Esophagus muscularis mucosa (tissue), 4 donors: ENCODE measurements at regions not wholly inside any gene's neighbourhood (a gene's known extent, or its start where the extent isn't known, plus 50 kb on each side); places are given as distances from the start of the nearest gene placed in this dataset.

Experiments used
- DNase-seq: peaks from one replicate; pipeline ENCODE4 v3.0.0-alpha.2; 2017; ENCODE audit errors: extremely low spot score
- H3K27ac ChIP-seq, 4 donors: fragments of 200-600 bp; sonication (generic); replicated peaks in 1 of 4; 1 replicate in 3 of 4; 2 replicates in 1 of 4; pipeline ENCODE4 v1.5.1; 2016 to 2019; ENCODE audit warnings: mild to moderate bottlenecking in 1 of 4
- H3K27me3 ChIP-seq, 4 donors: fragments of 200-600 bp; sonication (generic); one replicate each; pipeline versions ENCODE4 v1.5.1 to v1.6.0; 2016 to 2019
- H3K36me3 ChIP-seq, 4 donors: fragments of 200-600 bp; sonication (generic); one replicate each; pipeline ENCODE4 v1.5.1; 2016 to 2019
- H3K4me1 ChIP-seq, 4 donors: fragments of 200-600 bp; sonication (generic); one replicate each; pipeline ENCODE4 v1.5.1; 2016 to 2019
- H3K4me3 ChIP-seq, 4 donors: fragments of 200-600 bp; sonication (generic); 1 replicate in 2 of 4; 2 replicates in 2 of 4; pipeline ENCODE4 v1.5.1; 2016 to 2019; ENCODE audit warnings: mild to moderate bottlenecking in 4 of 4, moderate library complexity in 1 of 4
- H3K9me3 ChIP-seq, 4 donors: fragments of 200-600 bp; sonication (generic); 1 replicate in 3 of 4; 2 replicates in 1 of 4; pipeline ENCODE4 v1.5.1; 2016 to 2019
- EP300 ChIP-seq: sonication (generic); formaldehyde crosslinking; IDR thresholded peaks from one replicate; pipeline ENCODE4 v1.6.1; 2017; ENCODE audit warnings: antibody characterized with exemption
- POLR2A ChIP-seq: fragments of 450-650 bp; IDR thresholded peaks from one replicate; pipeline ENCODE4 v1.6.1; 2017; ENCODE audit warnings: antibody characterized with exemption, moderate library complexity, mild to moderate bottlenecking, low read depth
- POLR2AphosphoS5 ChIP-seq, 2 donors: sonication (generic); formaldehyde crosslinking; IDR thresholded peaks; one replicate each; pipeline ENCODE4 v1.6.1; 2017; ENCODE audit warnings: antibody characterized with exemption in 2 of 2
- WGBS: methylation state at CpG from one replicate; pipeline ENCODE4 v1.1.5; 2018; 5-methylcytosine and 5-hydroxymethylcytosine counted together
- intact Hi-C: fragments of 100-400 bp; cut with DNase I; formaldehyde crosslinking; loops from one replicate; pipeline ENCODE4 v1.15.1; 2023
- TF ChIP-seq, protein P1 (sequence below), 3 experiments: fragments of 200-600 bp in 2 of 3; fragments of 450-650 bp in 1 of 3; sonication (generic) in 2 of 3; IDR thresholded peaks; one replicate each; pipeline ENCODE4 v1.5.1; 2017 to 2019; ENCODE audit warnings: antibody characterized with exemption in 3 of 3, mild to moderate bottlenecking in 2 of 3, moderate library complexity in 1 of 3

DNA sequence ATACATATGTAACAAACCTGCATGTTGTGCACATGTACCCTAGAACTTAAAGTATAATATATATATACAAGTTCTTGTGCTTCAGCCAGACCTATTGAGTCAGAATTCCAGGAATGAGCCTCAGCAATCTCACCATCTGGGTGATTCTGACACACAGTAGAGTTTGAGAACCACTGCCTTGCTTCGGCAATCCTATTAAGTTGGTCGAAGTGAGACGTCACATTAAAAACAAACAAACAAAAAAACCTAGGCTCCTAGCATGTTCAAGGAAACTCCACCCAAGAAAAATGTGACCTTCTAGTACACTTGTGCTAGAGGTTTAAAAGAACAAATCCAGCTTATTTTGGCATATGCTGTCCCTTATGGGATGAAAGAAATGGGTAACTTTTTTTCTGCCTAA is 115.8 kb downstream of the SINHCAF start:
- TF ChIP-seq EP300 (no peak), POLR2AphosphoS5 (IDR thresholded peaks at IDR 0.05) (no peak), POLR2A (no peak)
- TF ChIP-seq, protein P1, sequence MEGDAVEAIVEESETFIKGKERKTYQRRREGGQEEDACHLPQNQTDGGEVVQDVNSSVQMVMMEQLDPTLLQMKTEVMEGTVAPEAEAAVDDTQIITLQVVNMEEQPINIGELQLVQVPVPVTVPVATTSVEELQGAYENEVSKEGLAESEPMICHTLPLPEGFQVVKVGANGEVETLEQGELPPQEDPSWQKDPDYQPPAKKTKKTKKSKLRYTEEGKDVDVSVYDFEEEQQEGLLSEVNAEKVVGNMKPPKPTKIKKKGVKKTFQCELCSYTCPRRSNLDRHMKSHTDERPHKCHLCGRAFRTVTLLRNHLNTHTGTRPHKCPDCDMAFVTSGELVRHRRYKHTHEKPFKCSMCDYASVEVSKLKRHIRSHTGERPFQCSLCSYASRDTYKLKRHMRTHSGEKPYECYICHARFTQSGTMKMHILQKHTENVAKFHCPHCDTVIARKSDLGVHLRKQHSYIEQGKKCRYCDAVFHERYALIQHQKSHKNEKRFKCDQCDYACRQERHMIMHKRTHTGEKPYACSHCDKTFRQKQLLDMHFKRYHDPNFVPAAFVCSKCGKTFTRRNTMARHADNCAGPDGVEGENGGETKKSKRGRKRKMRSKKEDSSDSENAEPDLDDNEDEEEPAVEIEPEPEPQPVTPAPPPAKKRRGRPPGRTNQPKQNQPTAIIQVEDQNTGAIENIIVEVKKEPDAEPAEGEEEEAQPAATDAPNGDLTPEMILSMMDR (IDR thresholded peaks at IDR 0.05) = no peak
- Histone ChIP-seq H3K9me3 (no peaks in the 10 kb centered on the region), H3K4me1 (no peaks in the 10 kb centered on the region), H3K4me3 (no peak overlapping the region), H3K27me3 (no peaks in the 10 kb centered on the region), H3K27ac (no peak overlapping the region), H3K36me3 (no peaks in the 10 kb centered on the region)
- no peak for DNase-seq
- 91% methylated on average over 3 of the region's 3 CpGs for WGBS
- intact Hi-C loops = no loop called here

DNA sequence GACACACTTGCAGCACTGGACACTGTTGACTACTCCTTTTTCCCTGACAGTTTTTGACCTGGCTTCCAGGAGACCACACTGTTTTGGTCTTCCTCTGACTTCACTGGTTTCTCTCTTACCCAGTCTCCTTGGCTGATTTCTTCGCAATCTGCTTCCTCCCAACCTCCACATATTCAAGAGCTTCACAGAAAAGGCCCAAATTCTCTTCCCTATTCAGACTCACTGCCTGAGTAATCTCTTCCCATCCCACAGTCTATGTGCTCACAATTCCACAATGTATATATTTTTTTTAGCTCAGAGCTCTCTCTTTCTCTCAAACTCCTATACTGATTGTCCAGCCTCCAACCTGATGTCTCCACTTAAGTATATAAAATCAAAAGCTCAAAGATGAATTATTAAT is 115.4 kb downstream of the SINHCAF start:
- no peak overlapping the region for H3K4me3 ChIP-seq
- no peaks in the 10 kb centered on the region for H3K9me3 ChIP-seq
- TF ChIP-seq EP300 (no peak), POLR2AphosphoS5 (IDR thresholded peaks at IDR 0.05) (no peak), POLR2A (no peak)
- TF ChIP-seq, protein P1 (IDR thresholded peaks at IDR 0.05) = no peak
- WGBS = 100% methylated on average over 1 of the region's 1 CpG
- no peak overlapping the region for H3K27ac ChIP-seq
- H3K36me3 ChIP-seq = no peaks in the 10 kb centered on the region
- intact Hi-C loops = no loop called here
- no peaks in the 10 kb centered on the region for H3K27me3 ChIP-seq
- DNase-seq = peak; percentile 72
- no peaks in the 10 kb centered on the region for H3K4me1 ChIP-seq

DNA sequence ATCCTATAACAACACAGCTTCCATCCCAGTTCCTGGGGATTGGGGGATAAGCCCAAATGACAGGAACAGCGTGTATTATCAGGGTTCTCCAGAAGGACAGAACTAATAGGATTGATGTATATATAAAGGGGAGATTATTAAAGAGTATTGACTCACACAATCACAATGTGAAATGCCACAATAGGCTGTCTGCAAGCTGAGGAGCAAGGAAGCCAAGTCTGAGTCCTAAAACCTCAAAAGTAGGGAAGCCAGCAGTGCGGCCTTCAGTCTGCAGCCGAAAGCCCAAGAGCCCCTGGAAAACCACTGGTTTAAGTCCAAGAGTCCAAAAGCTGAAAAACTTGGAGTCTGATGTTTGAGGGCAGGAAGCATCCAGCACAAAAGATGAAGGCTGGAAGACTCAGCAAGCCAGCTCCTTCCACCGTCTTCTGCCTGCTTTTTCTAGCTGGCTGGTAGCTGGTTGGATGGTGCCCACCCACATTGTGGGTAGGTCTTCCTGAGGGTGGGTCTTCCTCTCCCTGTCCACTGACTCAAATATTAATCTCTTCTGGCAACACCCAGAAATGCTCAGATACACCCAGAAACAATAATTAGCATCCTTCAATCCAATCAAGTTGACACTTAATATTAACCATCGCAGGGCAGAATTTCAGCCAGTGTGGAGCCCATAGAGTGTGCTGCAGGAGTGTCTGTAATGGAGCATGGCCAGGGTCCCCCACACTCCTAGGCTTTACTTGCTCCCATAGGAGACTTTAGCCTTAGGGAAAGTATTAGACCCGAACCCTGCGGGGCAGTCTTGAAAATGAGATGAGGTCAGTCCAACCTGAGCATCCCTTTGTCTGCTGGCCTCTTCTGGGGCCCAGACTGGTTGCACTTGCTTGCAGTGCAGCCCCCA is 111.1 kb downstream of the SINHCAF start:
- Histone ChIP-seq H3K4me1 (no peaks in the 10 kb centered on the region), H3K36me3 (no peaks in the 10 kb centered on the region), H3K4me3 (no peak overlapping the region), H3K27ac (no peak overlapping the region), H3K27me3 (peaks cover 0 to 18% (median 0%) of the 10 kb centered on the region in 4 donors), H3K9me3 (no peaks in the 10 kb centered on the region)
- peak; percentile 84 for DNase-seq
- intact Hi-C loops = no loop called here
- no peak for TF ChIP-seq POLR2AphosphoS5 (IDR thresholded peaks at IDR 0.05)
- TF ChIP-seq EP300 = no peak
- TF ChIP-seq, protein P1 (IDR thresholded peaks at IDR 0.05) = no peak
- no peak for TF ChIP-seq POLR2A
- 82% methylated on average over 7 of the region's 7 CpGs for WGBS

DNA sequence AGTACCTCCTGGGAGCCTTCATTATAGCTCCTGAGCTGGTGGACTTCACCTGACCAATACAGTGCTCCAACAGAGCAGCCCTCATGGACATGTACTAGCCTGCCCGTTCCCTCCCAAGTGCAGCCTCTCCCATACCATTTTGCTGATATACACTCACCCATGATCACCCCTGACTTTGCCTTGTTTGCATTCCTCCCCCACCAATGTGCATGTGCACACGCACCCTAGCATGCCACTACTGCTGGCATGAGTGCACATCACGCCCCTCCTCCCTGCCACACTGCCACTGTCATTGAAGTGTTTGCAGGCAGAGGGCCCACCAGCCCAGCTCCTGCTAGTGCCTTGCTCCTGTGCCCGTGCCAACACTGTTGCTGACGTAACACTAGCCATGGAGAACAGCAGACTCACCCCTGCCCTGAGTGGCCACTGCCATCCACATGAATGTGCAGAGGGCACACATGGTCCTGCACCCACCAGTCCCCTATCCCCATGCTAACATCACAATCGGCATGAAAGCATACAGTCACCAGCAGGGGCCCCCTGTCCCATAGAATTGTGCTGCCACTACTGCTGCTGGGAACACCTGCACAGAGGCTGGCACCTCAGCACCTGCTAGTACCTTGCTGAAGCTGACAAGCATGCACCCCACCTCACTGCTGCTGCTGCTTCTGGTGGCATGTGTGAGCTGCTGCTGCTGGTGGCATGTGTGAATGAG is 110.3 kb downstream of the SINHCAF start:
- TF ChIP-seq POLR2AphosphoS5 (IDR thresholded peaks at IDR 0.05) = no peak
- no peak for TF ChIP-seq POLR2A
- no peak overlapping the region for H3K27ac ChIP-seq
- H3K4me1 ChIP-seq = no peaks in the 10 kb centered on the region
- DNase-seq = peak; percentile 74
- intact Hi-C loops = no loop called here
- peaks cover 0 to 18% (median 0%) of the 10 kb centered on the region in 4 donors for H3K27me3 ChIP-seq
- no peaks in the 10 kb centered on the region for H3K36me3 ChIP-seq
- 92% methylated on average over 5 of the region's 6 CpGs for WGBS
- H3K4me3 ChIP-seq = no peak overlapping the region
- H3K9me3 ChIP-seq = no peaks in the 10 kb centered on the region

DNA sequence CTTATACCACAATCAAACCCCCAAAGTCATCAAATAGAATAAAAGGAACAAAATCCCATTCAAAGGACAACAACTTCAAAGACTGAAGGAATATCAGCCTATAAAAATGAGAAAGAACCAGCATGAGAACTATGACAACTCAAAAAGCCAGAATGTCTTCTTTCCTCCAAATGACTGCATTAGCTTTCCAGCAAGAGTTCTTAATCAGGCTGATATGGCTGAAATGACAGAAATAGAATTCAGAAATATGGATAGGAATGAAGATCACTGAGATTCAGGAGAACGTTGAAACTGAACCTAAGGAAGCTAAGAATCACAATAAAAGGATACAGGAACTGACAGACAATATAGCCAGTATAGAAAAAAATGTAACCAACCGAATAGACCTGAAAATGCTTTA is 109.5 kb downstream of the SINHCAF start:
- Histone ChIP-seq H3K4me3 (no peak overlapping the region), H3K9me3 (no peaks in the 10 kb centered on the region), H3K27me3 (peaks cover 0 to 18% (median 0%) of the 10 kb centered on the region in 4 donors), H3K4me1 (no peaks in the 10 kb centered on the region), H3K36me3 (no peaks in the 10 kb centered on the region), H3K27ac (no peak overlapping the region)
- DNase-seq = no peak
- intact Hi-C loops = no loop called here
- WGBS = 82% methylated on average over 2 of the region's 2 CpGs
- TF ChIP-seq, protein P1 (IDR thresholded peaks at IDR 0.05) = no peak
- TF ChIP-seq POLR2AphosphoS5 (IDR thresholded peaks at IDR 0.05) = no peak
